GM19043 (cell line): ENCODE measurements at regions not wholly inside any gene's neighbourhood (a gene's known extent, or its start where the extent isn't known, plus 50 kb on each side); places are given as distances from the start of the nearest gene placed in this dataset.

Experiments used
- ATAC-seq: cut with Tn5 transposase; IDR thresholded peaks from one replicate; pipeline ENCODE4 v1.9.1; 2021; ENCODE audit warnings: low read depth; ENCODE audit not compliant: unreplicated experiment

- no peak for ATAC-seq
Observed at GRCh38 chr18:37649416-37649815, 83.8 kb upstream of the CELF4 start.

GRCh38 chr18:37641573-37641972 lies 76.0 kb upstream of the CELF4 start:
- no peak for ATAC-seq

GRCh38 chr18:37640504-37640903 lies 74.9 kb upstream of the CELF4 start:
- no peak for ATAC-seq

- no peak for ATAC-seq
Observed at GRCh38 chr18:37639846-37640245, 74.2 kb upstream of the CELF4 start.

GRCh38 chr18:37637478-37637850 lies 71.9 kb upstream of the CELF4 start:
- ATAC-seq: no peak

GRCh38 chr18:37636831-37637477 lies 71.4 kb upstream of the CELF4 start:
- no peak for ATAC-seq

GRCh38 chr18:37634516-37634915 lies 68.9 kb upstream of the CELF4 start:
- ATAC-seq: no peak

- no peak for ATAC-seq
Observed at GRCh38 chr18:37631422-37631821, 65.8 kb upstream of the CELF4 start.

GRCh38 chr18:37630334-37630733 lies 64.7 kb upstream of the CELF4 start:
- ATAC-seq: no peak

- ATAC-seq: no peak
Observed at GRCh38 chr18:37628470-37629220, 63.0 kb upstream of the CELF4 start.

GRCh38 chr18:37624318-37624717 lies 58.7 kb upstream of the CELF4 start:
- no peak for ATAC-seq

- ATAC-seq: no peak
Observed at GRCh38 chr18:37619964-37620363, 54.4 kb upstream of the CELF4 start.

GRCh38 chr18:37617623-37618022 lies 52.0 kb upstream of the CELF4 start:
- ATAC-seq: no peak
